ENCODE measurements at regions not wholly inside any gene's neighbourhood (a gene's known extent, or its start where the extent isn't known, plus 50 kb on each side); places are given as distances from the start of the nearest gene placed in this dataset.
"Not testable (repeated sequence)": the region's sequence is repeated elsewhere in the genome, so short reads cannot be mapped to it uniquely, and the experiment has no call there.

DNA sequence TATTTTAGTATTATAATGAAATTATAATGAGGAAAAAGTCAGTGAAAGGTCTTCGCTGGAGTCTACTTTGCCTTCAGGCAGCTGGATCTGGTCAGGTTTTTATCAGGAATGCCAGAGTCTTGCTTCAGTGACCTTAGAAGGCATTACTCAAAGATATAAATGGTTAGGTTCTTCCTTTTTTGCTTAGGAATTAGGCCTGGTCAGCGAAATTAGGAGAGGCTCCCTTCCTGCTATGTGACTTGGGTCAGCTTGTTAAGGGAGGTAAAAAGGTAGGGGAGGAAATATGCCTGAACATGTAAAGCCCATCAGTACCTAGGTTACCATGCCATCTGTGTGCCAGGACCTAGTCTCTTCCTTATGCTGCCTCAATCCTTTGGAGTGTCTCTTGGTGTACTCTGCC lies 115.1 kb downstream of the OTOR start:
- H3K9me3 ChIP-seq (ENCODE audit: control insufficient read depth, low read length): no peaks in the 10 kb centered on the region
- H3K27ac ChIP-seq (ENCODE audit: low read length): no peak overlapping the region
- no peak overlapping the region for H3K4me3 ChIP-seq (ENCODE audit: low read length)
- WGBS: 57% methylated on average over 2 of the region's 2 CpGs
- intact Hi-C loops (cut with DNase I): no loop called here
- H3K4me1 ChIP-seq (ENCODE audit: control insufficient read depth, insufficient read depth, low read length): no peaks in the 10 kb centered on the region
- ATAC-seq (no peak), DNase-seq (no peak)
- H3K27me3 ChIP-seq (ENCODE audit: control insufficient read depth, insufficient read depth): no peaks in the 10 kb centered on the region

DNA sequence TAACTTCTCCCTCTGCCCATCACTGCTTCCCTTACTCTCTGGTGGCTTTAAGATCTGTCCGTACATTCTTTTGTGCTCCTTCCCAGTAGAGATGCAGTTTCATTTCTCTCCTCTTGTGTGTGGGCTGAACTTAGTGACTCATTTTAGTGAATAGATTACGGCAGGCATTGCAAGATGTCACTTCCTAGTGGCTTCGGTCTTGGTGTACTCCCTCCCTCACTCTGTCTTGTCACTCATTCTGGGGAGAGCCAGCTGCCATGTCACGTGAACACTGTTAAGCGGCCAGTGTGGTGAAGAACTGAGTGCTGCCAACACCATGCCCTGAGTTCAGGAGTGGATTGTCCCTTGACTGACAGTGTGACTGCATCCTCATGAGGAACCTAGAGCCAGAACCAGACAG lies 115.9 kb downstream of the OTOR start:
- H3K27ac ChIP-seq (ENCODE audit: low read length): no peak overlapping the region
- intact Hi-C loops (cut with DNase I): no loop called here
- DNase-seq (peak in 1 of 3 donors; percentile 14), ATAC-seq (peak in 1 of 2 donors; percentile 59)
- H3K4me3 ChIP-seq (ENCODE audit: low read length): no peak overlapping the region
- H3K4me1 ChIP-seq (ENCODE audit: control insufficient read depth, insufficient read depth, low read length): no peaks in the 10 kb centered on the region
- 58% methylated on average over 5 of the region's 5 CpGs for WGBS
- H3K9me3 ChIP-seq (ENCODE audit: control insufficient read depth, low read length): no peaks in the 10 kb centered on the region
- H3K27me3 ChIP-seq (ENCODE audit: control insufficient read depth, insufficient read depth): no peaks in the 10 kb centered on the region

DNA sequence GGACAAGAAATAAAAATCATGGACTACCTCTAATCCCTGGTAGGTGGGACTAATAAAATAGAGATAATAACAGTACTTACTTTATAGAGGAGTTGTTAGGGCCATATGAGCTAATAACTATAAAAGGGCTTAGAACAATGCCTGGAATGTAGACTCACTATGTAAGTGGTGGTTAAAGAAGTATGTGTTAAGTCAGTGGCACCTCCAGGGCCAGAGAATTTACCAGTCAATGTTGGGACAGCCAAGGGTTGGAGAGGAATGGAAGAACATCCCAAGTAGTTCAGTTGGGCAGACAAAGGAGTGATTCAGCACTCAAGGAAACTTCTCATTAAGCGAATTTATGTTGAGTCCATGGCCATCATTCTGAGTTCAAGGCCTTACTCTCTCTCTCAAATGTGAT lies 116.8 kb downstream of the OTOR start:
- Histone ChIP-seq H3K27ac (ENCODE audit: low read length) (no peak overlapping the region), H3K9me3 (ENCODE audit: control insufficient read depth, low read length) (no peaks in the 10 kb centered on the region), H3K4me1 (ENCODE audit: control insufficient read depth, insufficient read depth, low read length) (no peaks in the 10 kb centered on the region), H3K4me3 (ENCODE audit: low read length) (no peak overlapping the region), H3K27me3 (ENCODE audit: control insufficient read depth, insufficient read depth) (no peaks in the 10 kb centered on the region)
- intact Hi-C loops (cut with DNase I): no loop called here
- no peak for DNase-seq
- ATAC-seq: no peak
- 65% methylated on average over 1 of the region's 1 CpG for WGBS

DNA sequence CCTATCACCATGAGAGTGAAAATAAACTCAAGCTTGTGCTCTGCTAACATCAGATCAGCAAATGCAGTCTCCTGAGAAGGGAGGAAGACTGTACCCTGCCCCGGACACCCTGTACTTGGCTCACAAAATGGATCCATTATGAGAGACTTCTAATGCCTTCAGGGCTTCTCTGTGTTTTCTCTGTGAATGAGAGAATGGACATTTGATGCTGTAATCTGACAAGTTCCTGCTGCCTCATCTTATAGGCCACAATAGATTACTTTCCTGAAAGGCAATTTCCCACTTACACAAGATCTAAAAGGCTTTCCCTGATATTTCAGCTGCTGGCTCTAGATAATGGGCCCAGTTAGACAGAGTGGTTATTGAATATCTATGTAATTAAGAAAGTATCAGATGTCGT lies 117.2 kb downstream of the OTOR start:
- DNase-seq (no peak), ATAC-seq (no peak)
- WGBS: 50% methylated on average over 2 of the region's 2 CpGs
- no peaks in the 10 kb centered on the region for H3K4me1 ChIP-seq (ENCODE audit: control insufficient read depth, insufficient read depth, low read length)
- H3K27me3 ChIP-seq (ENCODE audit: control insufficient read depth, insufficient read depth): no peaks in the 10 kb centered on the region
- H3K9me3 ChIP-seq (ENCODE audit: control insufficient read depth, low read length): no peaks in the 10 kb centered on the region
- no peak overlapping the region for H3K4me3 ChIP-seq (ENCODE audit: low read length)
- intact Hi-C loops (cut with DNase I): no loop called here
- H3K27ac ChIP-seq (ENCODE audit: low read length): no peak overlapping the region

DNA sequence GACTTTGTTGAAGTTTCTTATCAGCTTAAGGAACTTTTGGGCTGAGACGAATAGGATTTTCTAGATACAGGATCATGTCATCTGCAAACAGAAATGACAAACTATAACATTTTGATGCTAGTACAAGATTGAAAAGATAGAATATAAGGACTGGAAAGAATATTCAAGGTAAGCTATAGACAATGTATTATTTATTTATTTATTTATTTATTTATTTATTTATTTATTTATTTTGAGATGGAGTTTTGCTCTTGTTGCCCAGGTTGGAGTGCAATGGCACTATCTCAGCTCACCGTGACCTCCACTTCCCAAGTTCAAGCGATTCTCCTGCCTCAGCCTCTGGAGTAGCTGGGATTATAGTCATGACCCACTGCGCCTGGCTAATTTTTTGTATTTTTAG lies 125.0 kb downstream of the OTOR start:
- H3K4me1 ChIP-seq (ENCODE audit: control insufficient read depth, insufficient read depth, low read length); intact Hi-C loops (cut with DNase I); H3K27ac ChIP-seq (ENCODE audit: low read length); H3K4me3 ChIP-seq (ENCODE audit: low read length); H3K27me3 ChIP-seq (ENCODE audit: control insufficient read depth, insufficient read depth); DNase-seq; ATAC-seq; H3K9me3 ChIP-seq (ENCODE audit: control insufficient read depth, low read length): not testable (repeated sequence)
- WGBS: 91% methylated on average over 4 of the region's 4 CpGs

DNA sequence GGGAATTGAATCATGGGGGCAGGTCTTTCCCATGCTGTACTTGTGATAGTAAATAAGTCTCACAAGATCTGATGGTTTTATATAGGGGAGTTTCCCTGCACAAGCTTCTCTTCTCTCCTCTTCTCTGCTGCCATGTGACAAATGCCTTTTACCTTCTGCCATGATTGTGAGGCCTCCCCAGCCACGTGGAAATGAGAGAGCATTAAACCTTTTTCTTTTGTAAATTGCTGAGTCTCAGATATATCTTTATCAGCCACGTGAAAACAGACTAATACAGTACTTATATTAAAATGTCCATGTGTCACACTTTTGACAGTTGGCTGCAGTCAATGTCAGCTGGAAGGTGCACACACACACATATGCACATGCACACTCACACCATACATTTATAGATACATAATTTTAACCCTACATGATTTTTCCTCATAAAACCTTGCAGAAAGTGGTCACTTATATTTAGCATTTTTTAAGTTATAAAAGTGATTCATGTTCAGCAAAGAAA lies 128.9 kb downstream of the OTOR start:
- DNase-seq (no peak), ATAC-seq (no peak)
- 30% methylated on average over 2 of the region's 2 CpGs for WGBS
- H3K9me3 ChIP-seq (ENCODE audit: control insufficient read depth, low read length): no peaks in the 10 kb centered on the region
- H3K27me3 ChIP-seq (ENCODE audit: control insufficient read depth, insufficient read depth): no peaks in the 10 kb centered on the region
- H3K4me3 ChIP-seq (ENCODE audit: low read length): no peak overlapping the region
- no peaks in the 10 kb centered on the region for H3K4me1 ChIP-seq (ENCODE audit: control insufficient read depth, insufficient read depth, low read length)
- no peak overlapping the region for H3K27ac ChIP-seq (ENCODE audit: low read length)
- intact Hi-C loops (cut with DNase I): no loop called here

DNA sequence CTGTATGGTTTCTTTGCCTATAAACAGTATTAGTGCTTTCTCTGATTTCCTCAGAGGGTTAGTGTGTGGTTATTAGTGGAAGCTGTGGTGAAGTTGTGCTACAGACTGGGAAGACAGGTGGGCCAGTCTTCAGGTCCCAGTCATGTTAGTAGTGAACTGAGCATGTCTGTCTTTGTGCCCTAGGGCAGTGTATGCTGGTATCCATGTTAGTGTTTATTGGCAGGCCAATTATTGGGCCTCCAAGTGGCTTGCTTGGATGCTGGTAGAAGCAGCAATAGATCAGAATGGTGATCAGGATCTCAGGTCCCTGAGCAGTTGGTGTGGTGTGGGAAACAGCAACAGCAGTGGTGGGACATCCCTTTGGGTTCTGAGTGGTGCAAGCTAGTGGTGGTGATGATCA lies 137.6 kb downstream of the OTOR start:
- intact Hi-C loops (cut with DNase I): no loop called here
- H3K4me3 ChIP-seq (ENCODE audit: low read length): no peak overlapping the region
- H3K4me1 ChIP-seq (ENCODE audit: control insufficient read depth, insufficient read depth, low read length): no peaks in the 10 kb centered on the region
- ATAC-seq (no peak), DNase-seq (no peak)
- H3K27ac ChIP-seq (ENCODE audit: low read length): no peak overlapping the region
- no peaks in the 10 kb centered on the region for H3K27me3 ChIP-seq (ENCODE audit: control insufficient read depth, insufficient read depth)
- H3K9me3 ChIP-seq (ENCODE audit: control insufficient read depth, low read length): no peaks in the 10 kb centered on the region

DNA sequence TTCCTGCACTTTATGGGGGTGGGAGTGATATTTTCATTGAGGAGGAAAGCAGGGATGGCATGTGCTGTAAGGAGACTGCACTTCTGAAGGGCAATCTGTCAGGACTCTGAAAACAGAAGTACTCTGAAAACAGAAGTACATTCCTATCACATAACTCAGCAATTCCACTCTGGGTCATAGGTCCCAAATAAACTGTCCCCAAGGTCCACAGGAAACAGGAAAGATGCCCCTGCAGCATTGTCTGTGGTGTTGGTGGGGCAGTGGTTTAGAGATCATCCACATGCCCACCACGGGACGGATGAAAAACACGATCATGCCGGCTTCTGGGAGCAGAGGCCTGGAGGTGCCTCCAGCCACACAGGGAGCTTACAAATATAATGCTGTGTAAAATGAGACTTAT lies 150.3 kb downstream of the OTOR start:
- H3K4me3 ChIP-seq (ENCODE audit: low read length): no peak overlapping the region
- no peak overlapping the region for H3K27ac ChIP-seq (ENCODE audit: low read length)
- no peak for ATAC-seq
- no peaks in the 10 kb centered on the region for H3K27me3 ChIP-seq (ENCODE audit: control insufficient read depth, insufficient read depth)
- peaks cover 2% of the 10 kb centered on the region for H3K4me1 ChIP-seq (ENCODE audit: control insufficient read depth, insufficient read depth, low read length)
- DNase-seq: no peak
- 69% methylated on average over 4 of the region's 4 CpGs for WGBS
- no peaks in the 10 kb centered on the region for H3K9me3 ChIP-seq (ENCODE audit: control insufficient read depth, low read length)
- intact Hi-C loops (cut with DNase I): no loop called here

DNA sequence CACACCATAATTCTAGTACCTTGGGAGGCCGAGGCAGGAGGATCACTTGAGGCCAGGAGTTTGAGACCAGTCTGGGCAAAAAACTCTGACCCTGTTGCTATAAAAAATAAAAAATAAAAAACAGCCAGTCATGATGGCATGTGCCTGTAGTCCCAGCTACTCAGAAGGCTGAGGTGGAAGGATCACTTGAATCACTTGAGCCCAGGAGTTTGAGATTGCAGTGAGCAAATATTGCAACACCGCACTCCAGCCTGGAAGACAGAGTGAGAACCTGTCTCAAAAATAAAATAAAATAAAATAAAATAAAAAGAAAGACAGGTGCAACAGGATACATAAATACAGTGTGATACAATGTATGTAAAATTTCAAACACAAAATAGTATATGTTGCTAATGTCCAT lies 154.5 kb downstream of the OTOR start:
- no peak overlapping the region for H3K27ac ChIP-seq (ENCODE audit: low read length)
- H3K4me3 ChIP-seq (ENCODE audit: low read length): no peak overlapping the region
- 87% methylated on average over 2 of the region's 2 CpGs for WGBS
- no peaks in the 10 kb centered on the region for H3K9me3 ChIP-seq (ENCODE audit: control insufficient read depth, low read length)
- no peak for ATAC-seq
- intact Hi-C loops (cut with DNase I): no loop called here
- peaks cover 2% of the 10 kb centered on the region for H3K4me1 ChIP-seq (ENCODE audit: control insufficient read depth, insufficient read depth, low read length)
- no peaks in the 10 kb centered on the region for H3K27me3 ChIP-seq (ENCODE audit: control insufficient read depth, insufficient read depth)
- no peak for DNase-seq

DNA sequence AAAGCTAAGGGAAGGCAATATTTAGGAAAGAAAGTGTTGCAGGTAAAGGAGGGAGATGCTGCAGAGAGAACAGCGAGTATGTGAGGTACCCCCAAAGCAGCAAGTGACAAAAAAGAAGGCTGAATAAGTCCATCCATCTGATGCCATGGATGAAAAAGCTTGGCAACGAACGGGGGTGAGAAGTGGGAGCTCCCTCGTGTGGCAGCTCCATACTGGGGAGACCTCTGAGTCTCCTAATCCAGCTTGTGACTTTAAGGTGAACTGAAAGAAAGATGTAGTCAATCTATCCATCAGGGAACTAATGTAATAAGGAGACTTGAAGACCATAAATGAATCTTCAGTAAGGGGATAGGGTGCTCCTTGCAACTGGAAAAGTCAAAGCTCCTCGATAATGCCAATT lies 156.6 kb downstream of the OTOR start:
- H3K27ac ChIP-seq (ENCODE audit: low read length): no peak overlapping the region
- no peaks in the 10 kb centered on the region for H3K4me1 ChIP-seq (ENCODE audit: control insufficient read depth, insufficient read depth, low read length)
- intact Hi-C loops (cut with DNase I): no loop called here
- 48% methylated on average over 5 of the region's 5 CpGs for WGBS
- no peak for DNase-seq
- H3K27me3 ChIP-seq (ENCODE audit: control insufficient read depth, insufficient read depth): no peaks in the 10 kb centered on the region
- ATAC-seq: no peak
- H3K9me3 ChIP-seq (ENCODE audit: control insufficient read depth, low read length): no peaks in the 10 kb centered on the region
- no peak overlapping the region for H3K4me3 ChIP-seq (ENCODE audit: low read length)

DNA sequence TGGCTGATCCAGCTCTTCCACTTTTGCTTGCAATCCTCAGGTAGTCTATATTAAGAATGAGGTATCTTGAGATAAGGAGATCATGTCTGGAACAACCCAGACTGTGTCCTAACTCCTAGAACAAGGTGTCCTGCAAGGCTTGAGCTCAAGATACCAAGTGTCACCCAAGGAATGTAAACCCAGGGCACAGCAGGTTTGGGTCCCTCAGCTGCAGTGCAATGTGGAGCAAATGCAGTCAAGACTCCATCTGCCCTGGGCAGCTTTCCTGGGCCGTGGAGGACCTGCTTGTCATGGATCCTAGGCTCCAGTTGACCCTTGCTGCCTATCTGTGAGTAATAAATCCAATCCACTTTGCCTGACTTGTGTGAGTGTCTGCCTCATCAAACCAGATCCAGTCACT lies 166.1 kb downstream of the OTOR start:
- DNase-seq (no peak), ATAC-seq (no peak)
- intact Hi-C loops (cut with DNase I): no loop called here
- 57% methylated on average over 1 of the region's 1 CpG for WGBS
- no peaks in the 10 kb centered on the region for H3K27me3 ChIP-seq (ENCODE audit: control insufficient read depth, insufficient read depth)
- H3K4me3 ChIP-seq (ENCODE audit: low read length): no peak overlapping the region
- no peaks in the 10 kb centered on the region for H3K4me1 ChIP-seq (ENCODE audit: control insufficient read depth, insufficient read depth, low read length)
- H3K9me3 ChIP-seq (ENCODE audit: control insufficient read depth, low read length): no peaks in the 10 kb centered on the region
- H3K27ac ChIP-seq (ENCODE audit: low read length): no peak overlapping the region

DNA sequence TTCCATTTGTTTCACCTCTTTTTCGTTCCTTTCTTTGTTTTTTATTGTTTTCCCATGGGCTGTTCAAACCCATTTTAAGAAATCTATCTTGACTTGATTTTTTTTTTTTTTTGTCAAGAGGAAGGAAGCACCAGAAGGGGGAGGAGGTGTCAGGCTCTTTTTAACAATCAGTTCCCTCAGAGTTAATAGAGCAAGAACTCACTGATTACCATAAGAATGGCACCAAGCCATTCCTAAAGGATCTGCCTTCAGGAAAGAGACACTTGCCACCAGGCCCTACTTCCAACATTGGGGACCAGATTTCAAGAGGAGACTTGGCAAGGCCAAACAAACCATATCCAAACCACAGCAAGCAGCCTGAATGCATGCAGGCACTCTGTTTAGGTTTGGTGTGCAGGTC lies 168.0 kb downstream of the OTOR start:
- no peak overlapping the region for H3K27ac ChIP-seq (ENCODE audit: low read length)
- no peak for DNase-seq
- no peaks in the 10 kb centered on the region for H3K4me1 ChIP-seq (ENCODE audit: control insufficient read depth, insufficient read depth, low read length)
- 28% methylated on average over 1 of the region's 1 CpG for WGBS
- no peak for ATAC-seq
- intact Hi-C loops (cut with DNase I): no loop called here
- no peaks in the 10 kb centered on the region for H3K27me3 ChIP-seq (ENCODE audit: control insufficient read depth, insufficient read depth)
- no peak overlapping the region for H3K4me3 ChIP-seq (ENCODE audit: low read length)
- H3K9me3 ChIP-seq (ENCODE audit: control insufficient read depth, low read length): no peaks in the 10 kb centered on the region
